Ovary (tissue), 3 donors: ENCODE measurements at regions not wholly inside any gene's neighbourhood (a gene's known extent, or its start where the extent isn't known, plus 50 kb on each side); places are given as distances from the start of the nearest gene placed in this dataset.

Experiments used
- CTCF ChIP-seq, 3 donors: fragments of 450-650 bp in 2 of 3; fragments of 200-600 bp in 1 of 3; IDR thresholded peaks; one replicate each; pipeline versions ENCODE4 v1.5.1 to v1.8.0; 2016 to 2022; ENCODE audit warnings: antibody characterized with exemption in 3 of 3, mild to moderate bottlenecking in 1 of 3
- EP300 ChIP-seq: sonication (generic); formaldehyde crosslinking; IDR thresholded peaks from one replicate; pipeline ENCODE4 v1.6.1; 2017; ENCODE audit warnings: antibody characterized with exemption
- POLR2A ChIP-seq: fragments of 450-650 bp; IDR thresholded peaks from one replicate; pipeline ENCODE4 v1.6.1; 2017; ENCODE audit warnings: antibody characterized with exemption, mild to moderate bottlenecking, moderate library complexity
- donor health status: DM: no; HTN: no; CAD: no.

GRCh38 chr6:166014966-166015365 lies 152.7 kb downstream of the TBXT start:
- no peak for TF ChIP-seq CTCF (IDR thresholded peaks at IDR 0.05)
- TF ChIP-seq POLR2A, result no peak
- no peak for TF ChIP-seq EP300
